HEK293 (cell line): ENCODE measurements at regions not wholly inside any gene's neighbourhood (a gene's known extent, or its start where the extent isn't known, plus 50 kb on each side); places are given as distances from the start of the nearest gene placed in this dataset.
"Not testable (repeated sequence)": the region's sequence is repeated elsewhere in the genome, so short reads cannot be mapped to it uniquely, and the experiment has no call there.

Experiments used
- CTCF ChIA-PET: fragments of 350-600 bp; formaldehyde crosslinking; extraction: SDS; loops from one replicate; lab custom pipeline; 2021; ENCODE audit warnings: antibody characterized with exemption; lab: Yijun Ruan, JAX
- POLR2A ChIA-PET: fragments of 300-600 bp; formaldehyde crosslinking; extraction: SDS; loops from one replicate; lab custom pipeline; 2020; ENCODE audit warnings: antibody characterized with exemption, inconsistent platforms; lab: Yijun Ruan, JAX
- H3K27ac ChIP-seq: fragments of 200-500 bp; sonication (Bioruptor generic); 2 replicates; pipeline ENCODE4 v1.5.1; 2014; ENCODE audit warnings: low read depth, low read length, control low read depth, inconsistent platforms; ENCODE audit errors: extremely low read depth
- H3K36me3 ChIP-seq, 2 experiments: fragments of 200-500 bp in 1 of 2; sonication (Bioruptor generic) in 1 of 2; 1 replicate in 1 of 2; 2 replicates in 1 of 2; pipeline ENCODE4 v1.5.1; 2014 to 2017; ENCODE audit warnings: inconsistent platforms in 2 of 2, low read length in 2 of 2; ENCODE audit not compliant: control insufficient read depth in 2 of 2, insufficient read depth in 1 of 2
- H3K4me1 ChIP-seq: fragments of 200-500 bp; sonication (Bioruptor generic); 2 replicates; pipeline ENCODE4 v1.5.1; 2014; ENCODE audit warnings: mild to moderate bottlenecking, low read length, inconsistent platforms; ENCODE audit not compliant: control insufficient read depth, insufficient read depth
- H3K4me3 ChIP-seq: 2 replicates; pipeline ENCODE4 v1.5.1; 2011; ENCODE audit warnings: low read depth, mild to moderate bottlenecking, control low read depth, low read length, moderate library complexity
- H3K9me3 ChIP-seq: fragments of 200-500 bp; sonication (Bioruptor generic); 2 replicates; pipeline ENCODE4 v1.5.1; 2014; ENCODE audit warnings: low read depth, low read length, inconsistent platforms; ENCODE audit not compliant: control insufficient read depth, insufficient read depth
- GLIS1 ChIP-seq: fragments of 450-650 bp; formaldehyde crosslinking; IDR thresholded peaks from 2 replicates; pipeline ENCODE4 v1.5.1; 2016; ENCODE audit warnings: missing biosample characterization, missing genetic modification characterization
- HOXC10 ChIP-seq: sonication (generic); formaldehyde crosslinking; IDR thresholded peaks from 2 replicates; pipeline ENCODE4 v1.8.1; 2023; ENCODE audit warnings: mild to moderate bottlenecking, missing genetic modification reagents
- KLF1 ChIP-seq: fragments of 450-650 bp; formaldehyde crosslinking; IDR thresholded peaks from 2 replicates; pipeline ENCODE4 v1.5.1; 2016; ENCODE audit warnings: missing biosample characterization, missing genetic modification characterization
- OVOL3 ChIP-seq: fragments of 450-650 bp; formaldehyde crosslinking; IDR thresholded peaks from 2 replicates; pipeline ENCODE4 v1.5.1; 2016; ENCODE audit warnings: missing biosample characterization, missing genetic modification characterization
- PRDM4 ChIP-seq: fragments of 450-650 bp; formaldehyde crosslinking; IDR thresholded peaks from 2 replicates; pipeline ENCODE4 v1.5.1; 2017; ENCODE audit warnings: missing biosample characterization, missing genetic modification characterization
- SALL2 ChIP-seq: fragments of 450-650 bp; formaldehyde crosslinking; IDR thresholded peaks from 2 replicates; pipeline ENCODE4 v1.5.0; 2017; ENCODE audit warnings: missing biosample characterization, mild to moderate bottlenecking, missing genetic modification characterization, borderline replicate concordance
- YY1 ChIP-seq: fragments of 450-650 bp; formaldehyde crosslinking; IDR thresholded peaks from 2 replicates; pipeline ENCODE4 v1.5.1; 2018; ENCODE audit warnings: missing biosample characterization, missing genetic modification characterization
- ZBTB26 ChIP-seq: fragments of 450-650 bp; formaldehyde crosslinking; optimal IDR thresholded peaks from 2 replicates; pipeline ENCODE3; 2016; ENCODE audit warnings: missing biosample characterization, mild to moderate bottlenecking, missing genetic modification characterization
- ZIC2 ChIP-seq: fragments of 450-650 bp; formaldehyde crosslinking; IDR thresholded peaks from 2 replicates; pipeline ENCODE4 v1.5.1; 2016; ENCODE audit warnings: missing biosample characterization, missing genetic modification characterization
- ZNF133 ChIP-seq: fragments of 450-650 bp; formaldehyde crosslinking; IDR thresholded peaks from 2 replicates; pipeline ENCODE4 v1.5.1; 2016; ENCODE audit warnings: missing biosample characterization, missing genetic modification characterization
- ZNF169 ChIP-seq: fragments of 450-650 bp; formaldehyde crosslinking; IDR thresholded peaks from 2 replicates; pipeline ENCODE4 v1.5.1; 2016; ENCODE audit warnings: missing biosample characterization, missing genetic modification characterization
- ZNF23 ChIP-seq: fragments of 450-650 bp; formaldehyde crosslinking; IDR thresholded peaks from 2 replicates; pipeline ENCODE4 v1.5.1; 2016; ENCODE audit warnings: missing biosample characterization, missing genetic modification characterization, borderline replicate concordance
- ZNF341 ChIP-seq: fragments of 450-650 bp; formaldehyde crosslinking; IDR thresholded peaks from 2 replicates; pipeline ENCODE4; 2016; ENCODE audit warnings: low read depth, missing biosample characterization, missing genetic modification characterization
- ZSCAN18 ChIP-seq: fragments of 450-650 bp; formaldehyde crosslinking; IDR thresholded peaks from 2 replicates; pipeline ENCODE4 v1.5.1; 2016; ENCODE audit warnings: missing biosample characterization, missing genetic modification characterization
- ZSCAN30 ChIP-seq: fragments of 450-650 bp; IDR thresholded peaks from 2 replicates; pipeline ENCODE4 v1.5.1; 2018; ENCODE audit warnings: missing biosample characterization, mild to moderate bottlenecking, missing genetic modification characterization, moderate library complexity
- TF ChIP-seq, protein P1 (sequence below): fragments of 450-650 bp; formaldehyde crosslinking; IDR thresholded peaks from 2 replicates; pipeline ENCODE4 v1.5.1; 2017; ENCODE audit warnings: missing biosample characterization, missing genetic modification characterization
- TF ChIP-seq, protein P2 (sequence below): fragments of 450-650 bp; formaldehyde crosslinking; IDR thresholded peaks from 2 replicates; pipeline ENCODE4 v1.5.1; 2016; ENCODE audit warnings: missing biosample characterization, missing genetic modification characterization
- TF ChIP-seq, protein P3 (sequence below): fragments of 450-650 bp; formaldehyde crosslinking; IDR thresholded peaks from 2 replicates; pipeline ENCODE4 v1.5.1; 2016; ENCODE audit warnings: missing biosample characterization, missing genetic modification characterization

DNA sequence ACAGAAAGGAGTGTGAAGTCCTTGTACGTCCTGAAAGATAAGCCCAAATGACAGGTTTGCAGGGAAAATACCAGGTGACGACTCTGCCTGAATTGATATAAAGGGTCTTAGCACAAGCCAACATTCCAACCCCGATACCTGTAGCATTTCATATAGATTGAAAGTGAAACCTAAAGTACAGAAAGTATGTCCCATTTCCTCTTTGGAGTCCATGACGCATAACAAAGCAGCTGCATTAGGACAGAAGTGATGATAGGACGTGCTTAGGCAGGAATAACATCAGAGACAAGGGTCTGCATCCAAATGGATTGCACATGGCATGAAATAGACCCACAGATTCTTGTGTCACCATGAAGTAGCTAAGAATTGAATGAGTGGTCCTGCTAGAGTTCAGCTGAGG, 187.0 kb upstream of the ROBO1 start (continued):
- no peak for TF ChIP-seq SALL2
- no peak for TF ChIP-seq ZSCAN18 (tag by site-specific recombination)
- no peak for TF ChIP-seq ZNF341

- Histone ChIP-seq H3K4me1 (no peaks in the 10 kb centered on the region), H3K9me3 (no peaks in the 10 kb centered on the region), H3K27ac (no peak overlapping the region), H3K36me3 (no peaks in the 10 kb centered on the region), H3K4me3 (no peak overlapping the region)
- CTCF ChIA-PET: no interaction called here
- no peak for TF ChIP-seq OVOL3 (tag by site-specific recombination)
- TF ChIP-seq GLIS1 (tag by site-specific recombination): no peak
- no peak for TF ChIP-seq ZNF133
- TF ChIP-seq ZBTB26 (tag by site-specific recombination): no peak
- no peak for TF ChIP-seq ZNF23 (tag by site-specific recombination)
- TF ChIP-seq, protein P1, sequence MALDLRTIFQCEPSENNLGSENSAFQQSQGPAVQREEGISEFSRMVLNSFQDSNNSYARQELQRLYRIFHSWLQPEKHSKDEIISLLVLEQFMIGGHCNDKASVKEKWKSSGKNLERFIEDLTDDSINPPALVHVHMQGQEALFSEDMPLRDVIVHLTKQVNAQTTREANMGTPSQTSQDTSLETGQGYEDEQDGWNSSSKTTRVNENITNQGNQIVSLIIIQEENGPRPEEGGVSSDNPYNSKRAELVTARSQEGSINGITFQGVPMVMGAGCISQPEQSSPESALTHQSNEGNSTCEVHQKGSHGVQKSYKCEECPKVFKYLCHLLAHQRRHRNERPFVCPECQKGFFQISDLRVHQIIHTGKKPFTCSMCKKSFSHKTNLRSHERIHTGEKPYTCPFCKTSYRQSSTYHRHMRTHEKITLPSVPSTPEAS (tag by site-specific recombination): no peak
- TF ChIP-seq, protein P2, sequence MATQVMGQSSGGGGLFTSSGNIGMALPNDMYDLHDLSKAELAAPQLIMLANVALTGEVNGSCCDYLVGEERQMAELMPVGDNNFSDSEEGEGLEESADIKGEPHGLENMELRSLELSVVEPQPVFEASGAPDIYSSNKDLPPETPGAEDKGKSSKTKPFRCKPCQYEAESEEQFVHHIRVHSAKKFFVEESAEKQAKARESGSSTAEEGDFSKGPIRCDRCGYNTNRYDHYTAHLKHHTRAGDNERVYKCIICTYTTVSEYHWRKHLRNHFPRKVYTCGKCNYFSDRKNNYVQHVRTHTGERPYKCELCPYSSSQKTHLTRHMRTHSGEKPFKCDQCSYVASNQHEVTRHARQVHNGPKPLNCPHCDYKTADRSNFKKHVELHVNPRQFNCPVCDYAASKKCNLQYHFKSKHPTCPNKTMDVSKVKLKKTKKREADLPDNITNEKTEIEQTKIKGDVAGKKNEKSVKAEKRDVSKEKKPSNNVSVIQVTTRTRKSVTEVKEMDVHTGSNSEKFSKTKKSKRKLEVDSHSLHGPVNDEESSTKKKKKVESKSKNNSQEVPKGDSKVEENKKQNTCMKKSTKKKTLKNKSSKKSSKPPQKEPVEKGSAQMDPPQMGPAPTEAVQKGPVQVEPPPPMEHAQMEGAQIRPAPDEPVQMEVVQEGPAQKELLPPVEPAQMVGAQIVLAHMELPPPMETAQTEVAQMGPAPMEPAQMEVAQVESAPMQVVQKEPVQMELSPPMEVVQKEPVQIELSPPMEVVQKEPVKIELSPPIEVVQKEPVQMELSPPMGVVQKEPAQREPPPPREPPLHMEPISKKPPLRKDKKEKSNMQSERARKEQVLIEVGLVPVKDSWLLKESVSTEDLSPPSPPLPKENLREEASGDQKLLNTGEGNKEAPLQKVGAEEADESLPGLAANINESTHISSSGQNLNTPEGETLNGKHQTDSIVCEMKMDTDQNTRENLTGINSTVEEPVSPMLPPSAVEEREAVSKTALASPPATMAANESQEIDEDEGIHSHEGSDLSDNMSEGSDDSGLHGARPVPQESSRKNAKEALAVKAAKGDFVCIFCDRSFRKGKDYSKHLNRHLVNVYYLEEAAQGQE (tag by site-specific recombination): no peak
- TF ChIP-seq ZSCAN30 (tag by site-specific recombination): no peak
- no peak for TF ChIP-seq HOXC10 (CRISPR knock-in tag)
- TF ChIP-seq PRDM4: no peak
- TF ChIP-seq KLF1 (tag by site-specific recombination): no peak
- TF ChIP-seq, protein P3, sequence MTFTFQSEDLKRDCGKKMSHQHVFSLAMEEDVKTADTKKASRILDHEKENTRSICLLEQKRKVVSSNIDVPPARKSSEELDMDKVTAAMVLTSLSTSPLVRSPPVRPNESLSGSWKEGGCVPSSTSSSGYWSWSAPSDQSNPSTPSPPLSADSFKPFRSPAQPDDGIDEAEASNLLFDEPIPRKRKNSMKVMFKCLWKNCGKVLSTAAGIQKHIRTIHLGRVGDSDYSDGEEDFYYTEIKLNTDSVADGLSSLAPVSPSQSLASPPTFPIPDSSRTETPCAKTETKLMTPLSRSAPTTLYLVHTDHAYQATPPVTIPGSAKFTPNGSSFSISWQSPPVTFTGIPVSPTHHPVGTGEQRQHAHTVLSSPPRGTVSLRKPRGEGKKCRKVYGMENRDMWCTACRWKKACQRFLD (tag by site-specific recombination): no peak
- TF ChIP-seq YY1 (tag by site-specific recombination): no peak
- no peak for TF ChIP-seq ZIC2 (tag by site-specific recombination)
- no peak for TF ChIP-seq ZNF169 (tag by site-specific recombination)
- TF ChIP-seq, all 188 proteins: peak for 0
- POLR2A ChIA-PET: no interaction called here
These were observed 185.8 kb upstream of the ROBO1 start for GRCh38 chr3:79953591-79954101.

DNA sequence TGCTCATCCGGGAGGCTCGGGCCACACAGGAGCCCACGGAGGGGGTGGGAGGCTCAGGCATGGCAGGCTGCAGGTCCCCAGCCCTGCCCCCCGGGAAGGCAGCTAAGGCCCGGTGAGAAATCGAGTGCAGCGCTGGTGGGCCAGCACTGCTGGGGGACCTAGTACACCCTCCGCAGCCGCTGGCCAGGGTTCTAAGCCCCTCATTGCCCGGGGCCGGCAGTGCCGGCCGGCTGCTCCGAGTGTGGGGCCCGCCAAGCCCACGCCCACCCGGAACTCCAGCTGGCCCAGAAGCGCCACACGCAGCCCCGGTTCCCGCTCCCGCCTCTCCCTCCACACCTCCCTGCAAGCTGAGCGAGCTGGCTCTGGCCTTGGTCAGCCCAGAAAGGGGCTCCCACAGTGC, 183.6 kb upstream of the ROBO1 start:
- H3K9me3 ChIP-seq, POLR2A ChIA-PET, H3K4me3 ChIP-seq, H3K4me1 ChIP-seq, H3K27ac ChIP-seq, H3K36me3 ChIP-seq: not testable (repeated sequence)
- CTCF ChIA-PET: interaction anchor here (0.6 kb wide), 1 partner anchor 423 kb away, joined by 4 read pairs; no protein-coding TSS in a partner anchor
